GM10266 (cell line): ENCODE measurements at regions not wholly inside any gene's neighbourhood (a gene's known extent, or its start where the extent isn't known, plus 50 kb on each side); places are given as distances from the start of the nearest gene placed in this dataset.

Source experiments
- DNase-seq: peaks from one replicate; pipeline ENCODE4 v3.0.0; 2012; ENCODE audit errors: extremely low spot score
- CTCF ChIP-seq: IDR thresholded peaks from 2 replicates; pipeline ENCODE4 v1.5.1; 2012; ENCODE audit warnings: mild to moderate bottlenecking, low read depth; ENCODE audit not compliant: control insufficient read depth, insufficient read depth; ENCODE audit errors: missing control alignments

- TF ChIP-seq CTCF = no peak
- no peak for DNase-seq
Measured at GRCh38 chrX:12007881-12008280, 130.4 kb upstream of the FRMPD4 start.

GRCh38 chrX:12010436-12010835, 127.8 kb upstream of the FRMPD4 start:
- no peak for TF ChIP-seq CTCF
- DNase-seq = no peak

- DNase-seq = no peak
- TF ChIP-seq CTCF = no peak
Measured at GRCh38 chrX:12011075-12011474, 127.2 kb upstream of the FRMPD4 start.

GRCh38 chrX:12013211-12013618, 125.1 kb upstream of the FRMPD4 start:
- no peak for TF ChIP-seq CTCF
- DNase-seq = no peak

- no peak for DNase-seq
- no peak for TF ChIP-seq CTCF
Measured at GRCh38 chrX:12021698-12022097, 116.6 kb upstream of the FRMPD4 start.

- no peak for TF ChIP-seq CTCF
- no peak for DNase-seq
Measured at GRCh38 chrX:12026481-12026880, 111.8 kb upstream of the FRMPD4 start.

- no peak for TF ChIP-seq CTCF
Measured at GRCh38 chrX:12032082-12032481, 106.2 kb upstream of the FRMPD4 start.

More at GRCh38 chrX:12032082-12032481, 106.2 kb upstream of the FRMPD4 start:
- DNase-seq = no peak
